GM12874 (cell line): ENCODE measurements at regions not wholly inside any gene's neighbourhood (a gene's known extent, or its start where the extent isn't known, plus 50 kb on each side); places are given as distances from the start of the nearest gene placed in this dataset.

Source experiments
- TF ChIP-seq, protein P1 (sequence below): IDR thresholded peaks from 2 replicates; pipeline ENCODE4 v1.5.1; 2011; ENCODE audit warnings: low read depth, mild to moderate bottlenecking, control low read depth, low read length, moderate library complexity; ENCODE audit not compliant: insufficient read depth

DNA sequence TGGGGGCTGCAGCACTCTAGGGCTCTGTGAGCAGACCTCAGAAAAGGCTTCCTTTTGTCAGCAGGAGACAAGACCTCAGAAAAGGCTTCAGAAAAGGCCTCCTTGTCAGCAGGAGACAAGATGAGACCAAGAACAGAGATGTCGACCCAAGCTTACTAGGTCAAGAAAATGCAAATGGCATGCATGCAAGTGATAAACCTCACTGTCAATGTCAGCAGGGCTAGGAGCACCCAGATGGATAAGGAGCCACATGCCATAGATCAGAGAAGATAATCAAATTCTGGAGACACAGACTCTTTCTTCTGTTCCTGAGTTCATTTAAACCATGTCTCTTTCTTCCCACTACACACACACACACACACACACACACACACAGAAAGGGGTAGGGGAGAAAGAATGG, 285.9 kb downstream of the CHRM3 start:
- TF ChIP-seq, protein P1, sequence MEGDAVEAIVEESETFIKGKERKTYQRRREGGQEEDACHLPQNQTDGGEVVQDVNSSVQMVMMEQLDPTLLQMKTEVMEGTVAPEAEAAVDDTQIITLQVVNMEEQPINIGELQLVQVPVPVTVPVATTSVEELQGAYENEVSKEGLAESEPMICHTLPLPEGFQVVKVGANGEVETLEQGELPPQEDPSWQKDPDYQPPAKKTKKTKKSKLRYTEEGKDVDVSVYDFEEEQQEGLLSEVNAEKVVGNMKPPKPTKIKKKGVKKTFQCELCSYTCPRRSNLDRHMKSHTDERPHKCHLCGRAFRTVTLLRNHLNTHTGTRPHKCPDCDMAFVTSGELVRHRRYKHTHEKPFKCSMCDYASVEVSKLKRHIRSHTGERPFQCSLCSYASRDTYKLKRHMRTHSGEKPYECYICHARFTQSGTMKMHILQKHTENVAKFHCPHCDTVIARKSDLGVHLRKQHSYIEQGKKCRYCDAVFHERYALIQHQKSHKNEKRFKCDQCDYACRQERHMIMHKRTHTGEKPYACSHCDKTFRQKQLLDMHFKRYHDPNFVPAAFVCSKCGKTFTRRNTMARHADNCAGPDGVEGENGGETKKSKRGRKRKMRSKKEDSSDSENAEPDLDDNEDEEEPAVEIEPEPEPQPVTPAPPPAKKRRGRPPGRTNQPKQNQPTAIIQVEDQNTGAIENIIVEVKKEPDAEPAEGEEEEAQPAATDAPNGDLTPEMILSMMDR, result no peak

DNA sequence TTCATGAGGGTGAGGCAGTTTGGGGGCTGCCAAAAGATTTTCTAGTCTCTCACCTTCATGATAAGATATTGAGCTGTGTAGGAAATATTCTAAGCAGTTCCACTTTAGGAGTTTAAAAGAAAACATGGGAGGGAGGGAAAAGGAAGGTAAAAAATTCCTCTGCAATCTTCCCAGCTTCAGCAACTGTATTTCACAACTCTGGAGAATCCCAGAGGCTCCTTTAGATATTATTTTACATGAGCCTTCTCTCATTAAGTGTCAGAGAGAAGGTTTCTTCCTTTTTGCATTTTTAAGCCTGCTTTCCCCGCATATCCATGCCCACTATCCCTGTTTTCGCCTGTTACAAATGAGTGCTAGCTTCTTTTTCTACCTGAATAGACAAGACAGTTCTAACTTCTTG, 289.4 kb downstream of the CHRM3 start:
- TF ChIP-seq, protein P1, result no peak

DNA sequence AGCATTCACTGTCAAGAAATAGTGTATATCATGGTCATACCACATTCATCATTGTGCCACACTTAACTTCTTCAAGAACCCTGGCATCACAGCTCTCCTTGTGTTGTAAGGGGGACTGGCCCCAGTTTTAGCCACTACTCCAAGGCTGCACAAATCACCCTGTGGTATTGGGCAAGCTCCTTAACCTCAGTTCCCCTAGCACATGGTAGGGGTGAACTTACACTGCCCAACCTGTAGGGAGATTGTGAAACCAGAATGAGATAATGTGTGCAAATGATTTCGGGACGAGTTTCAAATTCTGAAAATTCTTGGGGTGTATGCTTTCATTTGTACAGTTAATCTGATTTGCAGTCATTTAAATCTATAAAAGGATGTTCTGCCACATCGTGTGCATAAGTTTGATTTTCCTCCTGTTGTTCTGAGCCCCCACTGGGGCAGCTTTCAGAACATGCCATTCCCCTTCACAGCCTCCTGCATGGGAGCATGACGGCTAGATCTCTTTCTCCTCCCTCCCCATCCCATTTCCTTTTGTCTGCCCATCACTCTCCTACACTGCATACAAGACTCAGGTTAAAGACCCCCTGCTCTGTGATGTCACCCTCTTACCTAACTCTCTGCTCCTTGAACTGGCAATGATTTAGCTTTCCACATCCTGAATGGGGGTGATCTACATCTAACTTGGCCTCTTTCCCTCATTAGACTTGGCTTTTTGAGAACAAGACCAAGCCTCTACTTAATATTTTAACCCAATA, 290.3 kb downstream of the CHRM3 start:
- TF ChIP-seq, protein P1, result no peak

DNA sequence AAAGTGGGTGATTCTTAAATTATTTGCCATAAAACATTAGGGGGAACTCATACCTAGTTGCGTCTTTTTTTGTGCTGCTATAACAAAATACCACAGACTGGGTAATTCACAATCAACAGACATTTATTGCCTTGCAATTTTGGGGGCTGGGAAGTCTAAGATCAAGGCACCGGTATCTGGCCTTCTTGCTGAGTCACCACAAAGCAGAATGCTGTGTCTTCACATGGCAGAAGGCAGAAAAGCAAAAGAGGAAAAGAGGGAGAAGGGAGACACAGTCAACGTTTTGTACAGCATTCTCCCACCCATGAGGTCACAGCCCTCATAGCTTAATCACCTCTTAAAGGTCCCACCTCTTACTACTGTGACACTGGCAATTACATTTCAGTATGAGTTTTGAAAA, 291.0 kb downstream of the CHRM3 start:
- TF ChIP-seq, protein P1, result no peak

DNA sequence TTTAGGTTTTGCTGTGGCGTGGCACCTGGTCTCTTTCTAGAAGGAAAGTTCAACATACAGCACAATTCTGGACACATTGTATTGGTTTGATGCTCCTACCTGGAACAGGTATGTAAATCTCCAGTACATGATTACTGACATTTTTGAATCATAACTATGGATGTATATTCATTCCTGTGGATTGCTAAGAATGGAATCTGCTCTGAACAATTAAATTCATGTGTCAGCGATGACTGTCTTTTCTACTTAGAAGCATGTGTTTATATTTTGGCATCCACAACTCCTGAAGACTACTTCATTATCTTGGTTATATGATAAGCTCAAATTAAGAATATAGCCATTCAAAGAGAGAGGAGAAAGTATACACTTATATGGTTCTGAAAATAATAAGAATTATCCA, 291.8 kb downstream of the CHRM3 start:
- TF ChIP-seq, protein P1, result no peak

DNA sequence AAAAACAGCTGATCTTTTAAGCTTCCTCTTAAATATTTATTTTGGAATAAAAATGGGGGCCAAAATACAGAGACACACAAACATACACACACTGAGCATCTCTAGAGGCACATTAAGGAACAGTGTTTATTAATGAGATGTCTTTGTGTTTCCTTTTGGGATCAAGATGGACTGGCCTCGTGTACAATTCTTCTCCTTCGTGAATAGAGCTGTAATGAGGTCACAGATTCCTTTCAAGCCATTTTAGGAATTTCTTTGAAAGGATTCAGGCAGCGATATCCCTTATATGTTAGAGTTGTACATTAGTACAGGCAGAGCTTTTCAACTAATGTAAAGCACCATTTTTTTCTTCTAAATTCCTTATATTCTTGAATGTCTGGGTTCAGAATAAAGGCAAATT, 295.7 kb downstream of the CHRM3 start:
- TF ChIP-seq, protein P1, result no peak

DNA sequence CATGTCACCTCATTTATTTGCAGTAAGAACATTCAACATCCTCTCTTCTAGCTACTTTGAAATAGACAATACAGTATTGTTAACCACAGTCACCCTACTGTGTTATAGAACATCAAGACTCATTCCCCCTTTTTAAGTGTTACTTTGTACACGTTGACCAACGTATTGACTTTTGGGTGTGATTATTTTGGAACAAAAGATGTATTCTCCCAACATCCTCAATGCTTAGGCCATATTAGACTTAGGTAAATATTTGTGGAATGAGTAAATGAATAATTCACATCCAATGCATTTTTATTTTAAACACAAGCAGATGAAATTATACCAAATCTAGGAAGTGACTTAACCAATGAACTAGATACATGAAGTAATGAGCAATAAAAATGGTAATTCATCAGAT, 296.6 kb downstream of the CHRM3 start:
- TF ChIP-seq, protein P1, result no peak
